AG10803 (cell line): ENCODE measurements at regions not wholly inside any gene's neighbourhood (a gene's known extent, or its start where the extent isn't known, plus 50 kb on each side); places are given as distances from the start of the nearest gene placed in this dataset.
"Not testable (repeated sequence)": the region's sequence is repeated elsewhere in the genome, so short reads cannot be mapped to it uniquely, and the experiment has no call there.

ENCODE experiments used
- DNase-seq: peaks from one replicate; pipeline ENCODE4 v3.0.0; 2010; ENCODE audit warnings: low read depth
- H3K4me3 ChIP-seq: 2 replicates; pipeline ENCODE4 v1.5.1; 2011; ENCODE audit warnings: mild to moderate bottlenecking, low read length, control low read depth
- CTCF ChIP-seq: conservative IDR thresholded peaks from 2 replicates; pipeline ENCODE4 v1.5.1; 2011; ENCODE audit warnings: mild to moderate bottlenecking, low read length, control low read depth, inconsistent platforms

- TF ChIP-seq CTCF: no peak
- no peak overlapping the region for H3K4me3 ChIP-seq
- no peak for DNase-seq
These were observed 454.9 kb downstream of the PDGFC start for GRCh38 chr4:156516698-156517097.

- TF ChIP-seq CTCF: no peak
- no peak for DNase-seq
- H3K4me3 ChIP-seq: no peak overlapping the region
These were observed 456.3 kb downstream of the PDGFC start for GRCh38 chr4:156515295-156515694.

- H3K4me3 ChIP-seq: no peak overlapping the region
- DNase-seq: peak; percentile 21
- no peak for TF ChIP-seq CTCF
These were observed 459.0 kb downstream of the PDGFC start for GRCh38 chr4:156512622-156513021.

GRCh38 chr4:156509921-156510320 is 461.7 kb downstream of the PDGFC start:
- DNase-seq, H3K4me3 ChIP-seq: not testable (repeated sequence)

- H3K4me3 ChIP-seq: no peak overlapping the region
- no peak for TF ChIP-seq CTCF
- no peak for DNase-seq
These were observed 466.2 kb downstream of the PDGFC start for GRCh38 chr4:156505341-156505955.

- H3K4me3 ChIP-seq: no peak overlapping the region
- no peak for DNase-seq
- TF ChIP-seq CTCF: no peak
These were observed 468.5 kb downstream of the PDGFC start for GRCh38 chr4:156503119-156503518.

- TF ChIP-seq CTCF: no peak
- H3K4me3 ChIP-seq: no peak overlapping the region
These were observed 469.6 kb downstream of the PDGFC start for GRCh38 chr4:156501962-156502361.

GRCh38 chr4:156499684-156500083 is 471.9 kb downstream of the PDGFC start:
- no peak overlapping the region for H3K4me3 ChIP-seq

More at GRCh38 chr4:156501962-156502361, 469.6 kb downstream of the PDGFC start:
- no peak for DNase-seq

More at GRCh38 chr4:156499684-156500083, 471.9 kb downstream of the PDGFC start:
- no peak for TF ChIP-seq CTCF
- no peak for DNase-seq
